ENCODE measurements at regions not wholly inside any gene's neighbourhood (a gene's known extent, or its start where the extent isn't known, plus 50 kb on each side); places are given as distances from the start of the nearest gene placed in this dataset.

DNA sequence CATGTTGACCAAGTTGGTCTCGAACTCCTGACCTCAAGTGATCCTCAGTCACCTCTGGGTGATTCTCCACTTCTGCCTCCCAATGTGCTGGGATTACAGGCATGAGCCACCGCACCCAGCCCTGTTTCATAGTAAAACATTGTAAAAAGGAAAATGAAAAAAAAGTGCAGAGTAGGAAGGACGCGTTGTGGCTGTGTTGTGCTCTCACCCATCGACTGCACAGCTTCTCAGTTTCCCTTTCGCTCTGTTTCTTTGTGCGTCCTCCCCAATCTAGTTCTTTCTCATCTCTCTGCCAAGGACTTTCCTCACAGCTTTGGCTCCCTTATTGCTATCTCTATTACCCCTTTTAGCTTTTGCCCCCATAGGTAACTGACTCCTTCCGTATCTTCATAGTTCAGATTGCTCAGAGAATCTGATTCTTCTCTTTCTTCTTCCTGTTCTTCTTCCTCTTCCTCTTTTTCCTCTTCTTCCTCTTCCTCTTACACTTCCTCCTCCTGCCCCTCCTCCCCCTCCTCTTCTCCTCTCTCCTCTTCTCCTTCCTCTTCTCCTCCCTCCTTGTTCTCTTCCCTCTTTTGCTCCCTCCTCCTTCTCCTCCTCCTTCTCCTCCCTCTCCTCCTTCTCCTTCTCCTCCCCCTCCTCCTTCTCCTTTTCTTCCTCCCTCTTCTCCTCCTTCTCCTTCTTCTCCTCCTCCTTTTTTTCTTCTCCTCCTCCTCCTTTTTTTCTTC is 81.1 kb upstream of the VGLL4 start:
- no peak for TF ChIP-seq RARB (CRISPR knock-in tag; IDR thresholded peaks at IDR 0.05)
- no peak for TF ChIP-seq ZNF70 (CRISPR knock-in tag; IDR thresholded peaks at IDR 0.05)
- TF ChIP-seq, protein P1, sequence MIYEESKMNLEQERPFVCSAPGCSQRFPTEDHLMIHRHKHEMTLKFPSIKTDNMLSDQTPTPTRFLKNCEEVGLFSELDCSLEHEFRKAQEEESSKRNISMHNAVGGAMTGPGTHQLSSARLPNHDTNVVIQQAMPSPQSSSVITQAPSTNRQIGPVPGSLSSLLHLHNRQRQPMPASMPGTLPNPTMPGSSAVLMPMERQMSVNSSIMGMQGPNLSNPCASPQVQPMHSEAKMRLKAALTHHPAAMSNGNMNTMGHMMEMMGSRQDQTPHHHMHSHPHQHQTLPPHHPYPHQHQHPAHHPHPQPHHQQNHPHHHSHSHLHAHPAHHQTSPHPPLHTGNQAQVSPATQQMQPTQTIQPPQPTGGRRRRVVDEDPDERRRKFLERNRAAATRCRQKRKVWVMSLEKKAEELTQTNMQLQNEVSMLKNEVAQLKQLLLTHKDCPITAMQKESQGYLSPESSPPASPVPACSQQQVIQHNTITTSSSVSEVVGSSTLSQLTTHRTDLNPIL (CRISPR knock-in tag; IDR thresholded peaks at IDR 0.05; ENCODE audit: low read depth): no peak
- no peak for TF ChIP-seq ZC3H10 (CRISPR knock-in tag; IDR thresholded peaks at IDR 0.05)
